ENCODE measurements at regions not wholly inside any gene's neighbourhood (a gene's known extent, or its start where the extent isn't known, plus 50 kb on each side); places are given as distances from the start of the nearest gene placed in this dataset.
"Not testable (repeated sequence)": the region's sequence is repeated elsewhere in the genome, so short reads cannot be mapped to it uniquely, and the experiment has no call there.

GRCh38 chr5:152164860-152165259 lies 240.2 kb upstream of the GLRA1 start:
- DNase-seq (ENCODE audit: extremely low spot score in 2 of 2) = no peak
- intact Hi-C loops (cut with DNase I) = no loop called here
- Histone ChIP-seq H3K4me3 (no peak overlapping the region), H3K27ac (no peak overlapping the region), H3K9me3 (no peaks in the 10 kb centered on the region), H3K4me1 (no peaks in the 10 kb centered on the region), H3K27me3 (no peaks in the 10 kb centered on the region), H3K36me3 (no peaks in the 10 kb centered on the region)
- TF ChIP-seq, protein P1, sequence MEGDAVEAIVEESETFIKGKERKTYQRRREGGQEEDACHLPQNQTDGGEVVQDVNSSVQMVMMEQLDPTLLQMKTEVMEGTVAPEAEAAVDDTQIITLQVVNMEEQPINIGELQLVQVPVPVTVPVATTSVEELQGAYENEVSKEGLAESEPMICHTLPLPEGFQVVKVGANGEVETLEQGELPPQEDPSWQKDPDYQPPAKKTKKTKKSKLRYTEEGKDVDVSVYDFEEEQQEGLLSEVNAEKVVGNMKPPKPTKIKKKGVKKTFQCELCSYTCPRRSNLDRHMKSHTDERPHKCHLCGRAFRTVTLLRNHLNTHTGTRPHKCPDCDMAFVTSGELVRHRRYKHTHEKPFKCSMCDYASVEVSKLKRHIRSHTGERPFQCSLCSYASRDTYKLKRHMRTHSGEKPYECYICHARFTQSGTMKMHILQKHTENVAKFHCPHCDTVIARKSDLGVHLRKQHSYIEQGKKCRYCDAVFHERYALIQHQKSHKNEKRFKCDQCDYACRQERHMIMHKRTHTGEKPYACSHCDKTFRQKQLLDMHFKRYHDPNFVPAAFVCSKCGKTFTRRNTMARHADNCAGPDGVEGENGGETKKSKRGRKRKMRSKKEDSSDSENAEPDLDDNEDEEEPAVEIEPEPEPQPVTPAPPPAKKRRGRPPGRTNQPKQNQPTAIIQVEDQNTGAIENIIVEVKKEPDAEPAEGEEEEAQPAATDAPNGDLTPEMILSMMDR (IDR thresholded peaks at IDR 0.05) = no peak
- TF ChIP-seq POLR2AphosphoS5 (IDR thresholded peaks at IDR 0.05; ENCODE audit: insufficient read depth in 1 of 2, low read depth in 1 of 2) = no peak
- no peak for TF ChIP-seq POLR2A (IDR thresholded peaks at IDR 0.05)

DNA sequence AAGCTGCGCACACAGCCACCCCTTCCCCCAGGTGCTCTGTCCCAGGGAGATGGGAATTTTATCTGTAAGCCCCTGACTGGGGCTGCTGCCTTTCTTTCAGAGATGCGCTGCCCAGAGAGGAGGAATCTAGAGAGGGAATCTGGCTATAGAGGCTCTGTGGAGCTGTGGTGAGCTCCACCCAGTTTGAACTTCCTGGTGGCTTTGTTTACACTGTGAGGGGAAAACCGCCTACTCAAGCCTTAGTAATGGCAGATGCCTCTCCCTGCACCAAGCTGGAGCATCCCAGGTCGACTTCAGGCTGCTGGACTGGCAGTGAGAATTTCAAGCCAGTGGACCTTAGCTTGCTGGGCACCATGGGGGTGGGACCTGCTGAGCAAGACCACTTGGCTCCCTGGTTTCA lies 235.2 kb upstream of the GLRA1 start:
- H3K27me3 ChIP-seq; H3K9me3 ChIP-seq; DNase-seq (ENCODE audit: extremely low spot score in 2 of 2); H3K27ac ChIP-seq; H3K36me3 ChIP-seq; H3K4me1 ChIP-seq; H3K4me3 ChIP-seq: not testable (repeated sequence)
- intact Hi-C loops (cut with DNase I) = loop anchor here (5.0 kb wide), 1 partner anchor 167 kb away; no protein-coding TSS in a partner anchor

DNA sequence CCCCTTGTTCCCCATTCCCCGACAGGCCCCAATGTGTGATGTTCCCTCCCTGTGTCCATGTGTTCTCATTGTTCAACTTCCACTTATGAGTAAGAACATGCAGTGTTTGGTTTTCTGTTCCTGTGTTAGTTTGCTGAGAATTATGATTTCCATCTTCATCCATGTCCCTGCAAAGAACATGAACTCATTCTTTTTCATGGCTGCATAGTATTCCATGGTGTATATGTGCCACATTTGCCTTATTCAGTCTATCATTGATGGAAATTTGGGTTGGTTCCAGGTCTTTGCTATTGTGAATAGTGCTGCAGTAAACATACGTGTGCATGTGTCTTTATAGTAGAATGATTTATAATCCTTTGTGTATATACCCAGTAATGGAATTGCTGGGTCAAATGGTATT lies 229.8 kb upstream of the GLRA1 start:
- H3K9me3 ChIP-seq; intact Hi-C loops (cut with DNase I); H3K27me3 ChIP-seq; H3K4me3 ChIP-seq; DNase-seq (ENCODE audit: extremely low spot score in 2 of 2); H3K36me3 ChIP-seq; H3K27ac ChIP-seq; H3K4me1 ChIP-seq: not testable (repeated sequence)

DNA sequence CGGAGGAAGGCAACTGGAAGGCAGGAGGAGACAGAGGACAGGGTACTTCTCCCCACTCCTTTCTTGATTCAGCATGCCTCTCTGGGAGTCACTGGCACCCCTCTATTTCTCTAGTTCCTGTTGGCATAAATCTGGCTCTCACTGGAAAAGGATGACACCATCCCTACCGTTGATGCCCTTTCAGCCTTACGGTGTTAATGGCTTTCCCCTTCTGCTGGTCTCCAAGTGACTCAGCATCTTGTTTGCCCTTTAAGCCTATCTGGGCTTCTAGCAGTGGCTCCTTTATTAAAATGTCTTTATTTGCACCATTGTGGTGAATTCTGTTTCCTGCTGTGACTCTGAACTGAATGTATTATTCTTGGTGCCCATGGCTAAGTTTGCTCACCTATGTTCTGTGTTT lies 227.3 kb upstream of the GLRA1 start:
- no peaks in the 10 kb centered on the region for H3K36me3 ChIP-seq

DNA sequence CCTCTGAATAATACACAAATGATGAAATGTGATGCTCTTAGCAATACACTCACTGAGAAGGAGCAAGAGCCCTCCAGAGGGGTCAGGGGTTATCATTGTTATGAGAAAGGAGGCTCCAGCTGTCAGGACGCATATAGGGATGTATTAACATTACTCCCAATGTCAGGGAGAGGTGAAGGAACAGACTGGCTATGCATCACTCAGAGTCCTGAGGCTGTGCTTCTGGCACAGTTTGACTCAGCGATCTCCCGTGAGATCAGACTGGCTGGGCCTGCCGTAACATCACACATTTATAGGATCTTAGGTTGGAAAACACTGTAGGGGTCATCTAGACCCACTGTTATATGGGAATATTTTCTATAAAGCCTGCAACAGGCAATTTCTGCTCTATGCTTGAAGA lies 226.5 kb upstream of the GLRA1 start:
- no peaks in the 10 kb centered on the region for H3K4me1 ChIP-seq
- intact Hi-C loops (cut with DNase I) = no loop called here
- H3K9me3 ChIP-seq = no peaks in the 10 kb centered on the region
- H3K27ac ChIP-seq = no peak overlapping the region
- TF ChIP-seq, protein P1 (IDR thresholded peaks at IDR 0.05) = no peak
- TF ChIP-seq POLR2A (IDR thresholded peaks at IDR 0.05) = no peak
- TF ChIP-seq POLR2AphosphoS5 (IDR thresholded peaks at IDR 0.05; ENCODE audit: insufficient read depth in 1 of 2, low read depth in 1 of 2) = no peak
- no peaks in the 10 kb centered on the region for H3K27me3 ChIP-seq
- H3K36me3 ChIP-seq = no peaks in the 10 kb centered on the region
- H3K4me3 ChIP-seq = no peak overlapping the region
- no peak for DNase-seq (ENCODE audit: extremely low spot score in 2 of 2)

More for the DNA sequence above, 227.3 kb upstream of the GLRA1 start:
- H3K4me1 ChIP-seq = no peaks in the 10 kb centered on the region
- intact Hi-C loops (cut with DNase I) = no loop called here
- no peak overlapping the region for H3K4me3 ChIP-seq
- H3K27ac ChIP-seq = no peak overlapping the region
- TF ChIP-seq POLR2A (IDR thresholded peaks at IDR 0.05) (no peak), POLR2AphosphoS5 (IDR thresholded peaks at IDR 0.05; ENCODE audit: insufficient read depth in 1 of 2, low read depth in 1 of 2) (no peak)
- TF ChIP-seq, protein P1 (IDR thresholded peaks at IDR 0.05) = no peak
- no peak for DNase-seq (ENCODE audit: extremely low spot score in 2 of 2)
- no peaks in the 10 kb centered on the region for H3K9me3 ChIP-seq
- no peaks in the 10 kb centered on the region for H3K27me3 ChIP-seq

DNA sequence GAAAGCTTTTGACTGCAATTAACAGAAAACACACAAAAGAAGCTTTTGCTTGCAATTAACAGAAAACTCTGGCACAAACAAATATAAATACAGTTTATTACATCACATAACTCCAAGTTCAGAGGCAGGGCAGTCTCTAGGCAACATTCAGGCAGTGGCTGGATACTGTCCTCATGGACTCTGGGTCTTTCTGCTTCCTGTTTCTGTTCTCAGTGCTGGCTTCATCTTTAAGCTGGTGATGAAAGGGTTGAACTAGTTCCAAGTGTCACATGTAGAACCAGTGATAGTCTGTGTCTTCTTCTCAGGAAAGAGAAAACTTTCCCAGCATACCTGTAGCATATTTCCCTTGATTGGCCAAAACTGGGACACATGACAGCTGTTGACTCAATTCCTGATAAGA lies 222.6 kb upstream of the GLRA1 start:
- Histone ChIP-seq H3K4me1 (no peaks in the 10 kb centered on the region), H3K9me3 (no peaks in the 10 kb centered on the region), H3K27ac (no peak overlapping the region), H3K36me3 (no peaks in the 10 kb centered on the region), H3K4me3 (no peak overlapping the region), H3K27me3 (no peaks in the 10 kb centered on the region)
- DNase-seq (ENCODE audit: extremely low spot score in 2 of 2) = no peak
- intact Hi-C loops (cut with DNase I) = no loop called here
- TF ChIP-seq POLR2A (IDR thresholded peaks at IDR 0.05) (no peak), POLR2AphosphoS5 (IDR thresholded peaks at IDR 0.05; ENCODE audit: insufficient read depth in 1 of 2, low read depth in 1 of 2) (no peak)
- TF ChIP-seq, protein P1 (IDR thresholded peaks at IDR 0.05) = no peak

All from vagina (tissue), 2 donors.